SKM-1 treated with dmso at 0.1 percent for 144 hours (cell line): ENCODE measurements at regions not wholly inside any gene's neighbourhood (a gene's known extent, or its start where the extent isn't known, plus 50 kb on each side); places are given as distances from the start of the nearest gene placed in this dataset.
A peak's percentile ranks its signal among the peaks of the same experiment; 100 is the strongest.

Experiments used
- DNase-seq: peaks from one replicate; lab custom pipeline; 2025; ENCODE audit not compliant: unreplicated experiment; lab: John Stamatoyannopoulos, UW

- peak; percentile 48 for DNase-seq
Measured at GRCh38 chr1:234686035-234686434, 76.1 kb upstream of the IRF2BP2 start.

- DNase-seq: no peak
Measured at GRCh38 chr1:234684856-234685255, 74.9 kb upstream of the IRF2BP2 start.

- peak; percentile 98 for DNase-seq
Measured at GRCh38 chr1:234683861-234684632, 74.1 kb upstream of the IRF2BP2 start.

DNA sequence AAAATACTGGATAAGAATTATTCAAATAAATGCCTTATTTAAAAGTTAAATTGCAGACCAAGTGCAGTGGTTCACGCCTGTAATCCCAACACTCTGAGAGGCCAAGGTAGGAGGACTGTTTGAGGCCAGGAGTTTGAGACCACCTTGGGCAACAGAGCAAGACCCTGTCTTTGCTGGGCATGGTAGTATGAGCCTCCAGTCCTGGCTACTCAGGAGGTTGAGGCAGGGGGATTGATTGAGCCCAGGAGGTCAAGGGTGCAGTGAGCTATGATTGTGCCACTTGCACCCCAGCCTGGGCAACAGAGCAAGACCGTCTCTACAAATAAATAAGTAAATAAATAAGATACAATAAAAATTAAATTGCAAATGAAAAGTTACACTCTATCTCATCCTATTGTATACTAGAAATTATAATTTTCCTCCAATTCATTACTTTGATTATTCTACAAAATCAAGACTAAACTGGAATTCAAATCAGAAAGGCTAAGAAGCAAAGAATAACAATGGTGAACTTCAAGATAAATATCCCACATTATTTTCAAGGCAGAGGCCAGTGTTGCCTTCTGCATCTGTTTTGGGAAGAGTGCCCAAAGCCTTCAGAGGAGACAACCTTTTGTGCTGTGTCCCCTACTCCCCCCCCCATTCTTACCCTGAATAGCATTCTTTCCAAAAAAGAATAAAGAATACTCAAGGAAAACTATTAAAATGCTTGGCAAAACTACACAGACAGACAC is 73.3 kb upstream of the IRF2BP2 start:
- no peak for DNase-seq

DNA sequence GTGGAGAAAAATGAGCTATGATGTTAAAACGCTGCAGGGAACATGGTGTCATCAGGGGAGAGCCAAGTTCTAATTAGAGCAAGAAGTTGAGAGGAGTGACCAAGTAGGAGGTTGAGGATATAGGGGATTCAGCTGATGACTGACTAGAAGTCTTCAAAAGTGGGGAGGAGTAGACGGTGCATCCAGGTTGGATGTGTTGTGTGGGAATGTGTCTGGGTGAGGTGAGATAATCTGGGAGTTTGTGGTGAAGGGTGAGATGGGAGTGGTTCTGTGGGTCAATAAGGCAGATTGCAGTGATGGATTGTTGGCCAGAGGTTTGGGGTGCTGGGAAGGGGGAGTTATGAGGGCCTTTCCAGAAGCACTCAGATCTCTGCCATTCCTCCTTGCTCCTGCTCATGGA is 72.0 kb upstream of the IRF2BP2 start:
- DNase-seq: no peak

- no peak for DNase-seq
Measured at GRCh38 chr1:234681065-234681464, 71.1 kb upstream of the IRF2BP2 start.

GRCh38 chr1:234680331-234680904 is 70.4 kb upstream of the IRF2BP2 start:
- no peak for DNase-seq

DNA sequence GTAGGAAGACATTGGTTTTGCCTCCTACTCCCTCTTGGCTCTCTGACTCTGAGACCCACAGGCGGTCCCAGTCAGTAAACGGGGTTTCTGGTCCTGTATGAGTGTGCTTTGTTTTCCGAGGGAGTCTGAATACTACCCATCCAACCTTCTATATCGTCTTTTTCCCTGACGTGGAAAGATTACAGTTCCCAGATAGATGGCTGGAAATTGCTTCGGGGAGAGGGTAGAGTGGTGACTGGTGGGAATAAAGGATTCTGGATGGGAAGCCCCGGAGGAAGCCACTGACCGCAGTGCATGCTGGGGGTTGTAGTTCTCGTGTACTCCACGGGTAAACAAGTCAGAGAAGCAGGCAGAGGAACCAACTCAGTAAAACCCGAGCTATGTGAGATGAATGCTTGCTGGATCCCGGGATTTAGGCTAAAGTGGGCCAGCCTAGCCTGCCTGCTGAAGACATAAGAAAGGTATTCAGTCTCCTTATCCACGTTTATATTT is 66.2 kb upstream of the IRF2BP2 start:
- DNase-seq: peak; percentile 79

DNA sequence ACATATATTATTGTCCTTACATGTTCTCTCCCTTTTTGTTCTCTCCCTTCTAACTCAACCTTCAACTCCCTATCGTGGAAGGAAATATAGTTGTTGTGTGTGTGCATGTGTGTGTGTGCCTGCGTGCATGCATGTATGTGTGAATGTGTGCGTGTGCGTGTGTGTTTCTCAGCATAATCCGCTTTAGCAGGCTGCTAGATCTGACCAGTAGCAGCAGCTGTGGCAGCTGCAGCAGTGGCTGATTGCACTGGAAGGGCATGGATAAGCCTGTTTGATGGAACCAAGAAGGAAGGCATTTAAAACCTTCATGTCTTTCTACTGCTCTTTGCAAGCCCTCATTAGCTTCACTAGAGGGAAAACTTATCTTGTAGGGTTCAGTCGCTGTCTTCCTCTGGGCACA is 65.6 kb upstream of the IRF2BP2 start:
- DNase-seq: no peak

- DNase-seq: no peak
Measured at GRCh38 chr1:234675006-234675405, 65.0 kb upstream of the IRF2BP2 start.

DNA sequence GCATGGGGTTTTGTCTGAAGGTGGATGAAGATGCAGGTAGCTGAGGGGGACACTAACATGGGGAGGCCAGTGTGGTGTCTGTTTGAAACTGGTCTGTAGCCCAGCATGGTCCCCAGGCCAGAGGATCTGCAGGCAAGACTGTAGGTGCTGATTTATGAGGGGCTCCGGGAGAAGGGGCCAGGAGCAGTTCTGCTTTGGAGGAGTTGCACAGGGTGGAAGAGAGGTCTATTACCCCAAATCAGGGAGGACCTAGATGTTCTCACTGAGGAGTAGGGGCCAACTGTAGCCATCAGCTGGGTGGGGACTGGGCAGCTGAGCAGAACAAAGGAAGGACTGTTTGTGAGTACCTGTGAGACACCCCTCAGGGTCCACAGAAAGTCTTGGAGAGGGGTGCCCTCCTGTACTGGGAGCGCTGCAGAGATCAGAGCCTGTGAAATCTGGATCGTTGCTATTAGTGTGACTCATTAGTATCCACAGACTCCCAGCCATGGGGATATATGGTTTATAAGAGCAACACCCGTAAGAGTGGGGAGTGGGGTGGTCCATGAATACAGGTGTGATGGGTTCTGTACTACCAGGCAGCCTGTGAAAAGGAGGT is 64.3 kb upstream of the IRF2BP2 start:
- no peak for DNase-seq

DNA sequence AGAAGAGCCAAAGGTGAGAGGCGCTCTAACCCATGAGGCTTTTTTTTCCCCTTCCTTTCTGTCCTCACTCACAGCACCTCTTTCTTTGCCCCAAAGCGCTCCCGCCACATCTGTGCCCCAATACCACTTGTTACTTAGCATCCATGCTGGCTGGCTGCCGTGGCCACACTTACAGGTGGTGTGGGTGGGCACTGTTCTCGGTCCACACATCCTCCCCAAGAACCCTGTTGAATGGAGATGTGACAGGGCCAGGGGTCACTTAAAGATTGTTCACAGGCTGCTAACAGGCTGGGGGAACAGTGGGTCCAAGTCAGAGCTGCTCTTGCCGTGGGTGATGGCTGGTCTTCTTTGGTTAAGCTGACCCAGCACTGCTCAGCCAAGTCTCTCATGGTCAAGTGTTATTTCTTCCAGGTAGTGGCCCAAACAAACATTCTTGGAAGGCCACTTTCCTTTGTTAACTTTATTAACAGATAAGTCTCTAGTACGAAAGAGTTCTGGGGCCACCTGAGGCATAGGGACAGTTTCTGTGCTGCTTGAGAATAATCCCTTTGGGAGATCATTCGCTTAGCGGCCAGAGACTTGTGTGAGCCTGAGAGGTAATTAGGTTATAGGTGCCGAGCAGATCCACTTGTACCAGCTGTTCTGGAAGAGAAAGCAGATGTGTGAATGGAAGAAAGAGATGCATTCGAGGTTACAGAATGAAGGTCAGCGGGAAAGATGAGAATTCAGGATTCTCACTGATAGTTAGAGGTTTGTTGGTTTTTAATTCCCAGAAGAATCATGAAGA is 62.6 kb upstream of the IRF2BP2 start:
- DNase-seq: no peak

GRCh38 chr1:234670967-234671626 is 61.1 kb upstream of the IRF2BP2 start:
- no peak for DNase-seq

- DNase-seq: no peak
Measured at GRCh38 chr1:234669499-234669898, 59.5 kb upstream of the IRF2BP2 start.

DNA sequence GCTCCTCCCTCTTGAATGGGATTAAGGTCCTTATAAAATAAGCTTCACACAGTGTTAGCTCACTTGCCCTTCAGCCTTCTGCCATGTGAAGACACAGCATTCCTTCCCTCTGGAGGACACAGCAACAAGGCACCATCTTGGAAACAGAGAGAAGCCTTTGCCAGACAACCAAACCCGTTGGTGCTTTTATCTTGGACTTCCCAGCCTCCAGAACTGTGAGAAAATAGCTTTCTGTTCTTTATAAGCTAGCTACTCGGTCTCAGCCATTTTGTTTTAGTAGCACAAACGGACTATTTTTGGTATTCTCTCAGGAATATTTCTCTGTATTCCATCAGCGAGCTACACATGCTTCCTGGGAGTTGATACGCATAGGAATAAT is 58.6 kb upstream of the IRF2BP2 start:
- DNase-seq: no peak

DNA sequence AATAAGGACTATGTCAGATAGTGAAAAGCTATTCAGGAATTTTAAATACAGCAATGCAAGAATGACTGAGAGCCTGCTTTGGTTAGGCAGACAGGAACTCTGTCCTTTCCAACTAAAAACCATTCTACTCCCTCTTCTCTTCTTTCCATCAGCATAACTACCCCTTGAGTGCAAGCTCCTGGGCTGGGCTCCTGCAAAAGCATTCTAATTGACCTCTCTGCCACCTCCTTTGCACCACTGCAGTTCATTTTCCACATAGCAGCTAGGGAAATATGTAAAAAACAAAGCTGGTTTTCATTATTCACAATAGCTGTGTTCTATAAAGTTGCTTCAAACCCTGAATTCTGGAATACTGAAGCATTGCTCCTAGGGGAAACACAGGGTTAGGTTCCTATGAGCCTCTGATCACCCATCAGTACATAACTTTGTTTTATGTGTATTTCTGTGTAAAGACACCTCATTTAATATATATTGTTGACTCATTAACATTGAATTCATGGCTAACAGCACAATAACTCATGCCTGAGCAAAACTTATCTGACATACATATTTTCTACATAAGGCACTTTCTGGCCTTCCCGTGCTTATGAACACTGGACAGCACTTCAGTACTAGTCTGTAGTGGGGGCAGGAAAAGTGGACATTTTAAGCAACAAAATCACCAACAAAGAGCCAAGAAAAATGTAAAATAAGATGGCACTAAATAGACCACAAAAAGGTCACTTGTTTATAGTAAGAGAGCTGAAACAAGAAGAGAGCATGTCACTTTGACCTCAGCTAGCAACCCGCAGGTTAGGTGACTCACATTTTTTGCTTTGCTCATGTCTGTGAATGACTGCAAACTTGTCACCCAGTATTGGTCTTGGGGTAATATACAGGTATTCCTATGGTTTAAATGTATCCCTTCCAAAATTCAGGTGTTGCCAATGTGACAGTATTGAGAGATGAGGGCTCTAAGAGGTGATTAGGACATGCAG is 57.9 kb upstream of the IRF2BP2 start:
- no peak for DNase-seq

DNA sequence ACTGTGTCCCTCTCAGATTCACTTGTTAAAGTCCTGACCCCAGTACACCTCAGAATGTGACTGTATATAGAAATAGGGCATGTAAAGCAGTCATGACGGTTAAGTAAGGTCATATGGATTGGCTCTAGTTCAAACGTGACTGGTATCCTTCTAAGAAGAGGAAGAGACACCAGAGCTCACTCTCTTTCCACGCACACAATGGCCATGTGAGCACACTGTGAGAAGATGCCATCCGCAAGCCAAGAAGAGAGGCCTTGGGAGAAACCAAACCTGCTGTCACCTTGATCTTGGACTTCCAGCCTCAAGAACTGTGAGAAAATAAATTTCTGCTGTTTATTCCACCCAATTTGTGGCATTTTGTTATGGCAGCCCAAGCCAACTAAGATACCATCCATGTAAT is 56.8 kb upstream of the IRF2BP2 start:
- no peak for DNase-seq

DNA sequence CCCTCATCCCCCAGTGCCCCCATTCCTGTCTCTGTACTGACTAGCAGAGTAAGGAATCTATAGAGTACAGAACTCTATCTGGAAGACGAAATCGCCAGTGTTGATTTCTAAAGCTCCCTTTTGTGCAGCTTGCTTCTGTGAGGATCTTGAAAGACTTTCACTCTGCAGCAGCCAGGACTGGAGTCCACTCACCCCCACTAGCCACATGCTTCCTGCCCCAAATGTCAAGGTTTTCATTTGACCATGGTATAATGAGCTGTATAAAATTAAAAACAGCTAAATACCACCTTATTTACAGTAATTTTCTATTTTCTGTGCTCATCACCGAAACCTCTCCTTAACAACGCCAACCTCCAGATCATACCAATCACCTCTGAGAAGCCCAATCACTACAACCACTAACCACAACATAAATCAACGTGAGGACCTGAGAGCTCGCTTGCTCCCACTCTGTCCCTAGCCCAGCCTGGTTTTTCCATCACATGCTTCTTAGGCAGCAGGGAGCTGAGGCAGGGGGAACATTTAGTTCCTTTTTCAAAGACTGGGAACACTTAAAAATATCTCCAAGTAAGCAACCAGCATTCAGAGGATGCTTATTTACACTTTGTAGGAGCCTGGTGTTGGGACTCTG is 56.1 kb upstream of the IRF2BP2 start:
- DNase-seq: no peak

DNA sequence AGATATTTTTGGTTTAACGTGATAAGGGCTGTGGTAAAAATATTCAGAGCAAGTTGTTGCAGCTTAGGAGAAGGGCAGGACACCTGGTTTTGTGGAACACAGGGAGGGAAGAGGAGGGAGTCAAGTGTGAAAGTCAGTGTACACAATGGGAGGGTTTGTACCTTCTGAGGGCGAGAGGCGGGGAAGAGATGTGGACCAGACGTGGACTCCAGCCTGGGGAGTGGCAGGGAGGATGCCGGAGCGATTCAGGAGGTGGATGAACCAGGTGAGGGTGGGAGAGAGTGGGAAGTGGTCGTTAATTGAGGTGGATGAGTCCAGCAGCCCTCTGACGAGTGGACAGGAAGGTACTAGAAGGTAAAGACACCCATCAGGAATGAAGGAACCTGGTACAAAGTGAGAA is 52.2 kb upstream of the IRF2BP2 start:
- DNase-seq: no peak
